ENCODE measurements at regions not wholly inside any gene's neighbourhood (a gene's known extent, or its start where the extent isn't known, plus 50 kb on each side); places are given as distances from the start of the nearest gene placed in this dataset.

DNA sequence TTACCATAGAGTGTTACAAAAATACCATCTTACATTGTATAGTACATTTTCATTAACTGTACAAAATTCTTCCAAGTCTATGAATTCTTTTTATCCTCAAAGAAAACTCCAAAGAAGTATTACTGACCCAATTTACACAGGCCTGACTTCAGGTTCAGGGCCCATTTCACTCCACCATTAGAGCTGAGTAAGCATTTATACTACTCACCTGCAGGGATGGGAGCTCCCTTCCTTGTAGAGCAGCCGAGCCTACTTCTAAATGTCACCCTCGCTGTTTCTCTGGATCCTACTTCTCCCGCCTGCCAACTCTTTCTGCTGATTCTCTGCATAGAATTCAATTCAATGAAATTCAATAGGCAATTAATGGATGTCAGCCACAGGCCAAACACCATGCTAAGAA lies 56.0 kb downstream of the CCDC71L start:
- TF ChIP-seq, protein P1, sequence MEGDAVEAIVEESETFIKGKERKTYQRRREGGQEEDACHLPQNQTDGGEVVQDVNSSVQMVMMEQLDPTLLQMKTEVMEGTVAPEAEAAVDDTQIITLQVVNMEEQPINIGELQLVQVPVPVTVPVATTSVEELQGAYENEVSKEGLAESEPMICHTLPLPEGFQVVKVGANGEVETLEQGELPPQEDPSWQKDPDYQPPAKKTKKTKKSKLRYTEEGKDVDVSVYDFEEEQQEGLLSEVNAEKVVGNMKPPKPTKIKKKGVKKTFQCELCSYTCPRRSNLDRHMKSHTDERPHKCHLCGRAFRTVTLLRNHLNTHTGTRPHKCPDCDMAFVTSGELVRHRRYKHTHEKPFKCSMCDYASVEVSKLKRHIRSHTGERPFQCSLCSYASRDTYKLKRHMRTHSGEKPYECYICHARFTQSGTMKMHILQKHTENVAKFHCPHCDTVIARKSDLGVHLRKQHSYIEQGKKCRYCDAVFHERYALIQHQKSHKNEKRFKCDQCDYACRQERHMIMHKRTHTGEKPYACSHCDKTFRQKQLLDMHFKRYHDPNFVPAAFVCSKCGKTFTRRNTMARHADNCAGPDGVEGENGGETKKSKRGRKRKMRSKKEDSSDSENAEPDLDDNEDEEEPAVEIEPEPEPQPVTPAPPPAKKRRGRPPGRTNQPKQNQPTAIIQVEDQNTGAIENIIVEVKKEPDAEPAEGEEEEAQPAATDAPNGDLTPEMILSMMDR (IDR thresholded peaks at IDR 0.05 in 2 of 3, conservative IDR thresholded peaks at IDR 0.05 in 1 of 3; ENCODE audit: borderline replicate concordance in 1 of 3, insufficient read depth in 1 of 3, low read depth in 2 of 3, low read length in 2 of 3): no peak
- TF ChIP-seq EZH2 (IDR thresholded peaks at IDR 0.05) (no peak), POLR2A (IDR thresholded peaks at IDR 0.05; ENCODE audit: borderline replicate concordance, extremely low read depth, insufficient read depth, insufficient read length) (no peak), SIN3A (IDR thresholded peaks at IDR 0.05; ENCODE audit: low read depth) (no peak), RAD21 (IDR thresholded peaks at IDR 0.05; ENCODE audit: low read depth) (no peak), ZFX (IDR thresholded peaks at IDR 0.05) (no peak), POLR2AphosphoS5 (IDR thresholded peaks at IDR 0.05; ENCODE audit: low read depth, low read length) (no peak), ZNF274 (IDR thresholded peaks at IDR 0.05; ENCODE audit: low read depth, low read length) (no peak)
- TF ChIP-seq, protein P2, sequence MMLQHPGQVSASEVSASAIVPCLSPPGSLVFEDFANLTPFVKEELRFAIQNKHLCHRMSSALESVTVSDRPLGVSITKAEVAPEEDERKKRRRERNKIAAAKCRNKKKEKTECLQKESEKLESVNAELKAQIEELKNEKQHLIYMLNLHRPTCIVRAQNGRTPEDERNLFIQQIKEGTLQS (IDR thresholded peaks at IDR 0.05): no peak
- TF ChIP-seq, protein P3, sequence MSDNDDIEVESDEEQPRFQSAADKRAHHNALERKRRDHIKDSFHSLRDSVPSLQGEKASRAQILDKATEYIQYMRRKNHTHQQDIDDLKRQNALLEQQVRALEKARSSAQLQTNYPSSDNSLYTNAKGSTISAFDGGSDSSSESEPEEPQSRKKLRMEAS (IDR thresholded peaks at IDR 0.05): no peak

Measured in HCT116 (cell line).